ENCODE measurements at regions not wholly inside any gene's neighbourhood (a gene's known extent, or its start where the extent isn't known, plus 50 kb on each side); places are given as distances from the start of the nearest gene placed in this dataset.

- TF ChIP-seq CTCF (IDR thresholded peaks at IDR 0.05) (no peak), POLR2A (IDR thresholded peaks at IDR 0.05) (no peak)
Measured at GRCh38 chr18:78716022-78716421, 263.6 kb upstream of the SALL3 start.
